22Rv1 (cell line): ENCODE measurements at regions not wholly inside any gene's neighbourhood (a gene's known extent, or its start where the extent isn't known, plus 50 kb on each side); places are given as distances from the start of the nearest gene placed in this dataset.
"Not testable (repeated sequence)": the region's sequence is repeated elsewhere in the genome, so short reads cannot be mapped to it uniquely, and the experiment has no call there.

Experiments
- H3K27ac ChIP-seq: fragments of 450-650 bp; 2 replicates; pipeline ENCODE4 v1.5.1; 2017
- ZFX ChIP-seq: fragments of 450-650 bp; IDR thresholded peaks from 2 replicates; pipeline ENCODE4 v1.6.1; 2017; ENCODE audit warnings: antibody characterized with exemption, borderline replicate concordance
- TF ChIP-seq, protein P1 (sequence below): fragments of 450-650 bp; IDR thresholded peaks from 2 replicates; pipeline ENCODE4 v1.5.1; 2017; ENCODE audit warnings: mild to moderate bottlenecking

DNA sequence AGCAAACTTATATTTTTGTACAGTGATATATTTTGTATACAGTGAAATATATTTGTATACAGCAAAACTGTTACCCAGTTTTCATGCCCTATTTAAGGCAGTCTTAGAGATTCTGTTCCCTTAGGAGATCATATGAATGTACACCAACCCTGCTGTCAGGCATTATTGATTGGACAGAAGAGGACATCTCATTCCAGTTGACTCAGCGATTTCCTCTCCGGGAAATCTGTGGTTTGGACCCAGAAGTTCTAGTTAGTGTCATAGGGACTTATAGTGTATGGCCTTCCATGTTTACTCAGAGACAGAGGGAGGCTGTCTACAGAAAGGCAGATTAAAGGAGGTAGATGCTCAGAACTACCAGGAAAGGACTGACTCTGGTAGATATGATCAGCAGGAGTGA, 318.8 kb upstream of the KCNMB2 start:
- TF ChIP-seq, protein P1, sequence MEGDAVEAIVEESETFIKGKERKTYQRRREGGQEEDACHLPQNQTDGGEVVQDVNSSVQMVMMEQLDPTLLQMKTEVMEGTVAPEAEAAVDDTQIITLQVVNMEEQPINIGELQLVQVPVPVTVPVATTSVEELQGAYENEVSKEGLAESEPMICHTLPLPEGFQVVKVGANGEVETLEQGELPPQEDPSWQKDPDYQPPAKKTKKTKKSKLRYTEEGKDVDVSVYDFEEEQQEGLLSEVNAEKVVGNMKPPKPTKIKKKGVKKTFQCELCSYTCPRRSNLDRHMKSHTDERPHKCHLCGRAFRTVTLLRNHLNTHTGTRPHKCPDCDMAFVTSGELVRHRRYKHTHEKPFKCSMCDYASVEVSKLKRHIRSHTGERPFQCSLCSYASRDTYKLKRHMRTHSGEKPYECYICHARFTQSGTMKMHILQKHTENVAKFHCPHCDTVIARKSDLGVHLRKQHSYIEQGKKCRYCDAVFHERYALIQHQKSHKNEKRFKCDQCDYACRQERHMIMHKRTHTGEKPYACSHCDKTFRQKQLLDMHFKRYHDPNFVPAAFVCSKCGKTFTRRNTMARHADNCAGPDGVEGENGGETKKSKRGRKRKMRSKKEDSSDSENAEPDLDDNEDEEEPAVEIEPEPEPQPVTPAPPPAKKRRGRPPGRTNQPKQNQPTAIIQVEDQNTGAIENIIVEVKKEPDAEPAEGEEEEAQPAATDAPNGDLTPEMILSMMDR: no peak
- TF ChIP-seq ZFX: no peak

DNA sequence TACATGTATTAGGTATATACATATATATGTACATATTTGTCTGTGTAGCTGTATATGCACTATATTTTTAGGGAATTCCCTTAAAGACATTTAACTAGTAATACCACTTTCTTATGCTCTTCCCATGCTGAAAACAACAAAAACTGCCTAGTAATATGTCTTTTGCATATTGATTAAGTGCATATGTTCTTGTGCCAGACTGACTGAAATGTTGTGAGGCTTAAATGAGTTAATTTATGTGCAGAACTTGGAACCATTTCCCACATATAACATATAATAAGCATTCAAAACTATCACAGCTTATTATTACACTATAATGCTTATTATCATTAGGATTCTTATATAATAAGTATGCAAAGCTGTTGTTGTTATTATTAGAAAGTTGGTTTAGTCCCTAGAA, 318.0 kb upstream of the KCNMB2 start:
- no peak for TF ChIP-seq ZFX
- TF ChIP-seq, protein P1: no peak

More for the DNA sequence above, 318.8 kb upstream of the KCNMB2 start:
- no peak overlapping the region for H3K27ac ChIP-seq

DNA sequence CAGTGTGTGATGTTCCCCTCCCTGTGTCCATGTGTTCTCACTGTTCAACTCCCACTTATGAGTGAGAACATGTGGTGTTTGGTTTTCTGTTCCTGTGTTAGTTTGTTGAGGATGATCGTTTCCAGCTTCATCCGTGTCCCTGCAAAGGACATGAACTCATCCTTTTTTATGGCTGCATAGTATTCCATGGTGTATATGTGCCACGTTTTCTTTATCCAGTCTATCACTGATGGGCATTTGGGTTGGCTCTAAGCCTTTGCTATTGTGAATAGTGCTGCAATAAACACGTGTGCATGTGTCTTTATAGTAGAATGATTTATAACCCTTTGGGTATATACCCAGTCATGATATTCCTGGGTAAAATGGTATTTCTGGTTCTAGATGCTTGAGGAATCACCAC, 316.6 kb upstream of the KCNMB2 start:
- not testable (repeated sequence) for H3K27ac ChIP-seq

More for the DNA sequence above, 318.0 kb upstream of the KCNMB2 start:
- no peak overlapping the region for H3K27ac ChIP-seq

DNA sequence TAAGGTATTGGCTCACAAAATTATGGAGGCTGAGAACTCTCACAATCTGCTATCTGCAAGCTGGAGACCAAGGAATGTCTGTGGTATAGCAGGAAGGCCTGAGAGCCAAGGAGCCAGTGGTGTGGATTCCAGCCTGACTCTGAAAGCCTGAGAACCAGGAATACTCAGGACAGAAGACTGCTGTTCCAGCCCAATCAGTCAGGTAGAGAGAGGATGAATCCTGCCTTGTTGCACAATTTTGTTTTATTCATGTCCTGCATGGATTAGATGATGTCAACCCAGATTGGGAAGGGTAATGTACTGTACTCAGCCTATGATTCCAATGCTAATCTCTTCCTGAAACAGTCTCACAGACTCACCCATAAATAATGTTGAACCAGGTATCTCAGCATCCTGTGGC, 312.4 kb upstream of the KCNMB2 start:
- no peak overlapping the region for H3K27ac ChIP-seq
- no peak for TF ChIP-seq ZFX
- TF ChIP-seq, protein P1: no peak

DNA sequence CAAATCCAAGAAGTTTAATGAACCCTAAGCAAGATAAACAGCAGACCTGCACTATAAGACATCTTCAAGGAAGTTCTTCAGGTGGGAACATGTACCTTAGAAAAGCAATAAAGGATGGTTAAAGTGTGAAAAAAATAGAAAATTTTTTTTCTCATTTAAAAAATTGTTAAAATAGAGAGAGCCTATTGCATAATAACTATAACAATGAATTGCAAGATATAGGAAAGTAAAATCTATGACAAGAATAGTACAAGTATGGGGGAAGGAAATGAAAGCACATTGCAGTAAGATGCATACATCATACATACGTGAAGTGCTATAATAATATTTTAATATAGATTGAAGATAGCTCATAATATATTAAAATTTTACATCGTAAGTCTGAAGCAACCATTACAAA, 310.1 kb upstream of the KCNMB2 start:
- TF ChIP-seq, protein P1: no peak
- no peak overlapping the region for H3K27ac ChIP-seq

DNA sequence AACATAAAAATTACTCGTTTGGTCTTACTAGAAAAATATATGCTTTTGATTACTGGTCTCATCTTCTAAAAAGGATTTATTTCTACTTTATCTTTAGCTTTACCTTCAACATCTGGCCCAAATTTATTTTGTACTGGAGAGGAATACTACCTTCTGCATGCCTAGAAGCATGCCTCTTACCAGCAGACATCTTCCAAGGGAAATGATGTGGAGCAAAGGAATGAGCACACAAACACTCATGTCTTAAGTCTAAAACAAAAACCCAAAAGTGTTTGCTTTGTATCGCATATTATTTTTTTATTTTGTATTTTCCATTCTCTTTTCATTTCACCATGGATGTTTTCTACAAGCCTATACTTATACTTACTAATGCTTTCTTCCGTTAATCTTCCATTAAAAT, 304.6 kb upstream of the KCNMB2 start:
- TF ChIP-seq, protein P1: no peak
- no peak for TF ChIP-seq ZFX
- H3K27ac ChIP-seq: no peak overlapping the region

DNA sequence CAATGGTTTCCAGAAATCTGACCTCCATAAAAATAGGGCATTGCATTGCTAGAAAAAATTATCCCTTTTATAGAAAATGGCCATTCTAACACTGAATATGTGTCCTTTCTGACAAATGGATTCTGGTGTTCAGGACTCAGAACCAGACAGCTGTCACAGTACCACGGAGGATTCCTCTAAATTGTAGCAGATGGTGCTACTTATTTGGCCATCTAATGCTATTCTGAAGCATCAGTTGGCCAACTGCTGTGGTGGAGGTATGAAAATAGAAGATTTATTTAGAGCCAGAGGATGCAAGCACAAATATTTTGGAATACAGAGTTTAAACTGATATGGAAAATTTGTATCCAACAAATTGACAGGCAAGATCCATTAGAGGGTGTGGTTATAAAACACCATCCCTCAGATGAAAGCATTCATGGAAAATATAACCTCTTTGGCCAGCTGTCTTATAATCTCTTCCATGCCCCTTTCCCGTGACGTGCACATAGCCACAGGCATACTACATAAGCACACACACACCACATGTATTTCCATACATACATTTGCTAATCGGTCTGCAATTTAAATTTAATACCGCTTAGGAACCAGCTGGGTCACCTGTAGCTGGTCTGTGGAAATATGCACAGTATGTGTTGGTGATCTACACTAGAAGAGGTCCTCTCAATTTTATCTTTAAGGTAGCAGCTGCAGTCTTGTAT, 302.7 kb upstream of the KCNMB2 start:
- TF ChIP-seq ZFX: no peak
- TF ChIP-seq, protein P1: no peak
- no peak overlapping the region for H3K27ac ChIP-seq
